Stimulated activated CD4-positive, alpha-beta T cell treated with anti-CD3 and anti-CD28 coated beads, Interleukin-4, amount 100 ng/mL, for 48 hours (primary cell): ENCODE measurements at regions not wholly inside any gene's neighbourhood (a gene's known extent, or its start where the extent isn't known, plus 50 kb on each side); places are given as distances from the start of the nearest gene placed in this dataset.
"Not testable (repeated sequence)": the region's sequence is repeated elsewhere in the genome, so short reads cannot be mapped to it uniquely, and the experiment has no call there.

Experiments
- DNase-seq, 2 donors: peaks; one replicate each; pipeline ENCODE4 v3.0.0-alpha.2; 2020; ENCODE audit warnings: low read depth in 2 of 2

- no peak for DNase-seq
Observed at GRCh38 chr9:75282047-75282446, 193.7 kb downstream of the OSTF1 start.

GRCh38 chr9:75289332-75289731, 201.0 kb downstream of the OSTF1 start:
- DNase-seq = no peak

DNA sequence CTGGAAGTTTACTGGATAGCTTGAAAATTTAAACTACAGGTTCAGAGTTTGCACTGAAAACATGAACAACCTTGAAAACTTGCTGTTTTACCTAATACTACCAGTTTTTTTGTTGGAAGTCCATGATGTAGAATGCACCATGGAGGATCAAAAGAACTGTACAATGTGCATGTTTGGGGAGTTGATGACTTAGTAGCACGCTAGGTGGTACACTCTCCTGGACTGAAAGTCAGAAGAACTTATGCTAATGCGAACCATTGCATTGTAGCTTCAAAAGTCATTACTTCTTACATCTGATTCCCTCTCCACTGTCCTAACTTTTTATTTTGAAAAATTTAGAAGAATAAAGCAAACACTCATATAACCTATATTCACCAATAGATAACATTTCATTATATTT, 211.0 kb downstream of the OSTF1 start:
- DNase-seq = no peak

GRCh38 chr9:75333624-75334023, 245.3 kb downstream of the OSTF1 start:
- no peak for DNase-seq

DNA sequence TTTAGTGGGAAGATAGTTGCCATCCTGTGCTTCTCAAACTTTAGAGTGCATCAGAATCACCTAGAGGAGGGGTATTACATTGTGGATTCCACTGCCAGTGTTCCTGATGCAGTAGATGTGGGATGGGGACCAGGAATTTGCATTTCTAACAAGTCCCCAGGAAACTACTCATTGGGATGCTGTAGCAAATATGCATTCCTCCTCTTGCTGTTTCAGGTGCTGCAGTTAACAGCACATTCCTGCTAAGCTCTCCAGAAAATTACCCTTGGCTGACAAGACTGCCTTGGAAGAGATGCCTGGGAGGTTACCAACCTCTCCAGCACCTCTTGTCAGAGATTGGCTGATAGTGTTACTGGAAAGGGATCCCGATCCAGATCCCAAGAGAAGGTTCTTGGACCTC, 270.5 kb downstream of the OSTF1 start:
- DNase-seq = no peak

GRCh38 chr9:75359638-75360037, 271.3 kb downstream of the OSTF1 start:
- DNase-seq = no peak

- no peak for DNase-seq
Observed at GRCh38 chr9:75360252-75360651, 271.9 kb downstream of the OSTF1 start.

GRCh38 chr9:75362446-75362845, 274.1 kb downstream of the OSTF1 start:
- DNase-seq = not testable (repeated sequence)

- no peak for DNase-seq
Observed at GRCh38 chr9:75365196-75365595, 276.9 kb downstream of the OSTF1 start.

GRCh38 chr9:75369989-75370388, 281.7 kb downstream of the OSTF1 start:
- DNase-seq = no peak

GRCh38 chr9:75372499-75373268, 284.4 kb downstream of the OSTF1 start:
- no peak for DNase-seq

DNA sequence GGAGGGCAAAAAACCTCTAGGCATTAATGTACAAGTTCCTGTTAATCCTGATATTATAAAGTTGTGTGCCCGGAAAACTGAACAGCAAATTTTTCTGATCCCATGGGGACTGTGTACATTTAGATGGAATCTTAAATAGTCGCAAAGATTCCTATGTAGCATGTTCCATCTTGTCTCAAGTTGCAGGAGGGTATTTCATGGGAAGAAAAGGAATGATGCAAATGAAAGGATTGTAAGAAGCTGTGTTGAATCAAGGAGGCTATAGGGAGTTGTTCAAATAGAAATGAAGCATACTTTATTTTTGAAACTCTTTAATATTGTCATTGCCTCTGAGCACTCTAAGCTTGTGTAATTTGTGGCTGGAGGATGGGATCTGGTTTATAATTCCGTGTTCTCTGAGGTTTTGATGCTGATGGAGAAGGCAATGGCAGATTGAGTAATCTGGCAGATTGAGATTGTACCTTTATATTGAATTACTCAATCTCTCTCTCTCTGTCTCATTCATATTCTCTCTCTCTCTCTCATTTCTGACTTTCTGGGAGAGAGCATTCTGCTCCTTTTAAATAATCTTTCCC, 288.5 kb downstream of the OSTF1 start:
- DNase-seq = no peak

DNA sequence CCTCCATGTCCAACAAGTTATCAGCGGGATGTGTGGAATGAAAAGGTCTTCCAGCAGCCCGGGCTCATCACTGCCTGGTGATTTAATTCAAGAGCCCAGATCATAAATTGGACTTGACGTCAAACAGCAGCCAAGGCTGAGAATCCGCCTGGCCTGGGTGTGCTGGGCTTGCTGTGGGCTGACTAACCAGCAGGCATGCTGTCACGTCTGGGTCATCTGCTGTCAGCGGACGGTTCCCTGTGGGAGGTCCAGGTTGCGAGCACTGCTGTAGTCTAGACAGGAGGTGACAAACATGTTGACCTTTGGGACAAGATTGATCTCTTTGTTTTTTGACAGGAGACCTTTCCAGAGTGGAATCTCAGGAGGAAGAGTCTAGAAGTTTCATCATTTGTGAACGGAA, 289.7 kb downstream of the OSTF1 start:
- no peak for DNase-seq

DNA sequence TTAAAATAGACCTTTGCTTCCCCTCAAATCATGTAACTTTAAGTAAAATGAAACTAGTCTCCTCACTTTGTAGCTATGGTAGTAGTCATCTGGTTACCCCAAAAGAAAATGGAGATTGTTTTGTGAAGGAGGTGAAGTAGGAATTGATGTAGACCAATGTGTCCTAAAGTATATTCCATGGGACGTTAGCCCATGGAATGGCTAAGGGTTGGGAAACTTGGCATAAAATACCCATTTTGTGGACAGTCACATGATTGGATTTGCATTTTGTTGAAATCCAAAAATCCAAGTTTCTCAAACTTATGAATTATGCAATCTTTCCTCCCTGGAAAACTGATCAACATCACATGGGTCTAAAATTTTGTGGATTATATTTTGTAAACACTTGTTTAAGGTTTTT, 290.6 kb downstream of the OSTF1 start:
- no peak for DNase-seq

DNA sequence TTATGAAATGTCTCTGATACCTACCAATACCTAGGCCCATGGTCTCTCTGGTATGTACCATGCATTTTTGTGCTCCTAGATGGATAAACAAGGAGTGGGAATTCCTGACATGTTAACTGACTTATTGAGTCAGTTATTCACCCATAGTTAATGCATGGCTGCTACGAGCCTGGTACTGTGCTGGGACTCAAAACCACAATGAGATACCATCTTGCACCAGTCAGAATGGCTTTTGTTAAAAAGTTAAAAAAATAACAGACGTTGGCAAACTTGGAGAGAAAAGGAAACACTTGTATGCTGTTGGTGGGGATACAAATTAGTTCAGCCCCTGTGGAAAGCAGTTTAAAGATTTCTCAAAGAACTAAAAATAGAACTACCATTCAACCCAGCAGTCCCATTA, 293.8 kb downstream of the OSTF1 start:
- DNase-seq = no peak

DNA sequence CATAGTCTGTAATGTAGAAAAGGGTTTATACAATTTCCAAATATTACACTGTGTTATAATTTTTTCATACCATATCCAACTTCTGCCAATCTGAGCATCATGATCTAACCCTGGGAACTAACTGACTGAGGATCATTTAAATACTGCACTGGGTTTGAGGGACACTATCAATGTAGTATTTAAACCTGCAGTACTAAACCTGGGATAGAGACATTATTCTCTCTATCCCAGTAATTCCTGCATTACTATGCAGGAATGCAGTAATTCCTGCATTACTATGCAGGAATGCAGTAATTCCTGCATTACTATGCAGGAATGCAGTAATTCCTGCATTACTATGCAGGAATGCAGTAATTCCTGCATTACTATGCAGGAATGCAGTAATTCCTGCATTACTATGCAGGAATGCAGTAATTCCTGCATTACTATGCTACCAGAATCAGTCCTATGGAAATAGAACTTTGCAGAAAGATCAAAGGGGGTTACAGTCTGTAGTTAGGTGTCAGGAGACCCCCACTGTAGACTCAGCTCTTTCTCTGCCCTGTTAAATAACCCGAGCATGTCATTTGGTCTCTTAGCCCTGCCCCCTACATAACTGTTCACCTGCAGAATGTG, 295.2 kb downstream of the OSTF1 start:
- not testable (repeated sequence) for DNase-seq

GRCh38 chr9:75385236-75385635, 296.9 kb downstream of the OSTF1 start:
- no peak for DNase-seq

GRCh38 chr9:75389101-75389500, 300.8 kb downstream of the OSTF1 start:
- DNase-seq = no peak

DNA sequence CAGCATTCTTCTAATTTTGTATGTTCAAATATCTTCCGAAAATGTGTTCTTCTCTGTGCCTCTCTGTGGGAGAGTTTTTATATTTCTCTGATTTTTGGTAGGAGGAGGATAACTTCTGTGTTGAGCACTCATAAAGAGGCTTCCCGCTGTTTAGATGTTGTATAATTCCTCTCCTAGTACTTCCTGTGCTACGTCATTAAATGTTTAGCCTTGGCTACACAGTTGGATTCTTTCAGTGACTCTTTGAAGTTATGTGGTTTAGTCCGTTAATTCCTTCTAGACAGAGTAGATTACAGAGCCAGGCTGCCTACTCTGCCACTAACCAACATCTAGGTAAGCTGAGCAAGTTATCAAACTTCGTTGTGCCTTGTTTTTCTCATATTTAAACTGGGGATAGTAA, 302.6 kb downstream of the OSTF1 start:
- no peak for DNase-seq

GRCh38 chr9:75391497-75391896, 303.2 kb downstream of the OSTF1 start:
- no peak for DNase-seq

DNA sequence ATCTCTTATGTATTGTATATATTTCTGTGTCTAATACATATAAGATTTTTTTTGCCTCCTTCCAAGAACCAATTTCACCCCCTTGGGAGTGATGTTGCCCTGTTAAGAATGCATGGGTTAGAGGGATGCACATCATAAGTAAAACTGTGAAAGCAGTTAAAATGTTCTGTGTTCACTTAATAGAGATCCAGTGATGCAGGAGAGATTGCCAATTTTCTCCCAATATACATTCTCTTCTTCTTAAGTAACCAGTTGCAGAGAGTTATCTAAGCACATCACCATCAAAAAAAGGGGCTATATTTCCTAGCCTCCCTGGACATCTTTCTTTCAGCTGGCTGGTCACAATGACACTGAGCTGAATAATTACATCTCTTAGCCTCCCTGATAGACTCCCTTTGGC, 307.0 kb downstream of the OSTF1 start:
- DNase-seq = no peak

DNA sequence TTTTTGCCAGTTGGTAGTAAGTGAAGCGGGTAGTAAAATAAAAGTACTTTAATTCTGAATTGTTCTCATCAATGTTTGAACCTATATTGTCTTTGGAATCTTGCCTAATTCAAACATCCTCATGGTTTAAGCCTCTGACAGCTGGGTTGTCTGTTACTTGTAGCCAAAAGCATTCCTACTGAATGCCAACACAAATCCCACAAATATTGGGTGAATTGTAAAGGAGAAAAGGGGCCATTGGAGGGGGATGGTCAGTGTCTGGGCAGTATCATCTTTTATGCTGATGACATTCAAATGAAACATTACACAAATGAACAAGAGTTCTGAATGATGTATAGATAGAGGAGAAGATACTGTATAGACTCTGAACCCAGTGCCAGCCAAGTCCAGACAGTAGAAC, 309.5 kb downstream of the OSTF1 start:
- no peak for DNase-seq

DNA sequence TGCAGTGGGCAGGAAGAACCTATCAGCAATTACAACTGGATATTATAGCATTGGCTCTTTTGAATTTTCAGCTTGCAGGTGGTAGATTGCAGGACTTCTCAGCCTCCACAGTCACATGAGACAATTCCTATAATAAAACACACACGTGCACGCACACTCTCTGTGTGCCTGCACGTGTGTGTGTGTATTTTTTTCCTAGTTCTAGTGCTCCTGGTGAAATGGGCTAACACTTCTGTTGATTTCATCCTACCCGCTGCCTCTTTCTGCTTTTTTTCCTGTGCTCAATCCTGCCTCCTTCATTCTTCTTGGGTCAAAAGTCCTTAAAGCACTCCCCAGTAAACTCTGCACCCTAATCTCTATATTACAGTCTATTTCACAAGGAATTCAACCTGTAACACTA, 320.1 kb downstream of the OSTF1 start:
- DNase-seq = no peak
